IMR-90 (cell line): ENCODE measurements at regions not wholly inside any gene's neighbourhood (a gene's known extent, or its start where the extent isn't known, plus 50 kb on each side); places are given as distances from the start of the nearest gene placed in this dataset.

ENCODE experiments used
- ATAC-seq: fragments of 200-7000 bp; cut with Tn5 transposase; 2 replicates; pipeline ENCODE4 v1.9.1; 2020; ENCODE audit warnings: low read depth, mild to moderate bottlenecking, moderate library complexity
- BruUV-seq: library from RNA; stranded (reverse); fragments of 400-500 nt; replicated peaks from 2 replicates; lab custom pipeline; 2021; lab: Mats Ljungman, UMichigan
- CTCF ChIA-PET: fragments of 300-600 bp; formaldehyde crosslinking; extraction: SDS; loops from one replicate; lab custom pipeline; 2021; ENCODE audit warnings: antibody characterized with exemption; lab: Yijun Ruan, JAX
- POLR2A ChIA-PET: fragments of 300-600 bp; sonication (Branson Sonifier 250); formaldehyde crosslinking; loops from one replicate; lab custom pipeline; 2022; ENCODE audit warnings: antibody characterized with exemption; ENCODE audit not compliant: unreplicated experiment; lab: Charles Lee
- DNase-seq: peaks from one replicate; pipeline ENCODE4 v3.0.0; 2013
- H2AFZ ChIP-seq: replicated peaks from 2 replicates; pipeline ENCODE3; 2013; ENCODE audit warnings: low read length, mild to moderate bottlenecking; ENCODE audit not compliant: poor library complexity
- H2AK5ac ChIP-seq: 2 replicates; pipeline ENCODE4 v1.6.1; 2013; ENCODE audit warnings: low read depth, low read length, inconsistent platforms
- H2AK9ac ChIP-seq: replicated peaks from 2 replicates; pipeline ENCODE3; 2013; ENCODE audit warnings: mild to moderate bottlenecking, low read depth, low read length, moderate library complexity; ENCODE audit not compliant: poor library complexity
- H2BK120ac ChIP-seq: 2 replicates; pipeline ENCODE4 v1.6.1; 2013; ENCODE audit warnings: low read depth, low read length, inconsistent platforms
- H2BK15ac ChIP-seq: 3 replicates; pipeline ENCODE4 v1.6.1; 2013; ENCODE audit warnings: low read depth, low read length, inconsistent platforms
- H2BK20ac ChIP-seq: 2 replicates; pipeline ENCODE4 v1.6.1; 2013; ENCODE audit warnings: low read depth, mild to moderate bottlenecking, inconsistent platforms, low read length, moderate library complexity
- H2BK5ac ChIP-seq: 2 replicates; pipeline ENCODE4 v1.6.1; 2013; ENCODE audit warnings: mild to moderate bottlenecking, low read depth, low read length, inconsistent platforms; ENCODE audit not compliant: poor library complexity, severe bottlenecking
- H3K14ac ChIP-seq: replicated peaks from 2 replicates; pipeline ENCODE4 v1.6.1; 2013; ENCODE audit warnings: low read depth, low read length, inconsistent platforms
- H3K18ac ChIP-seq: 2 replicates; pipeline ENCODE4 v1.6.1; 2013; ENCODE audit warnings: low read depth, low read length, control low read depth
- H3K23ac ChIP-seq: 2 replicates; pipeline ENCODE4 v1.6.1; 2013; ENCODE audit warnings: low read depth, low read length, inconsistent platforms
- H3K27ac ChIP-seq: 2 replicates; pipeline ENCODE4 v1.5.1; 2013; ENCODE audit warnings: mild to moderate bottlenecking, control low read depth, low read length; ENCODE audit not compliant: insufficient read depth
- H3K27me3 ChIP-seq: 2 replicates; pipeline ENCODE4 v1.6.1; 2013; ENCODE audit warnings: low read length; ENCODE audit not compliant: control insufficient read depth, insufficient read depth
- H3K36me3 ChIP-seq: 2 replicates; pipeline ENCODE4 v1.6.1; 2013; ENCODE audit warnings: low read length, mixed read lengths; ENCODE audit not compliant: control insufficient read depth, insufficient read depth
- H3K4ac ChIP-seq: 2 replicates; pipeline ENCODE4 v1.6.1; 2013; ENCODE audit warnings: low read depth, low read length, inconsistent platforms
- H3K4me1 ChIP-seq: 2 replicates; pipeline ENCODE4 v1.6.1; 2013; ENCODE audit warnings: low read length, mixed read lengths; ENCODE audit not compliant: control insufficient read depth, insufficient read depth
- H3K4me2 ChIP-seq: 2 replicates; pipeline ENCODE4 v1.6.1; 2013; ENCODE audit warnings: low read depth, mild to moderate bottlenecking, control low read depth, low read length, moderate library complexity
- H3K4me3 ChIP-seq: 2 replicates; pipeline ENCODE4 v1.5.1; 2013; ENCODE audit warnings: low read depth, mild to moderate bottlenecking, control low read depth, low read length, moderate library complexity; ENCODE audit not compliant: insufficient read depth
- H3K56ac ChIP-seq: 2 replicates; pipeline ENCODE4 v1.6.1; 2013; ENCODE audit warnings: low read length, inconsistent platforms; ENCODE audit not compliant: insufficient read depth; ENCODE audit errors: extremely low read depth
- H3K79me1 ChIP-seq, 2 experiments: 2 replicates each; pipeline ENCODE4 v1.6.1; 2013; ENCODE audit warnings: low read length in 2 of 2, inconsistent platforms in 1 of 2, low read depth in 1 of 2
- H3K9ac ChIP-seq: 2 replicates; pipeline ENCODE4 v1.6.1; 2013; ENCODE audit warnings: low read depth, low read length, control low read depth
- H3K9me1 ChIP-seq: 2 replicates; pipeline ENCODE4 v1.6.1; 2013; ENCODE audit warnings: low read length, inconsistent platforms; ENCODE audit not compliant: insufficient read depth
- H3K9me3 ChIP-seq: 2 replicates; pipeline ENCODE4 v1.6.1; 2013; ENCODE audit warnings: low read length; ENCODE audit not compliant: control insufficient read depth, insufficient read depth
- H4K20me1 ChIP-seq: 2 replicates; pipeline ENCODE4 v1.6.1; 2013; ENCODE audit warnings: low read length, inconsistent platforms; ENCODE audit not compliant: insufficient read depth
- H4K5ac ChIP-seq: 2 replicates; pipeline ENCODE4 v1.6.1; 2013; ENCODE audit warnings: mild to moderate bottlenecking, low read depth, low read length, control low read depth
- H4K8ac ChIP-seq, 2 experiments: 2 replicates each; pipeline ENCODE4 v1.6.1; 2013; ENCODE audit warnings: low read depth in 2 of 2, low read length in 2 of 2, control low read depth in 1 of 2, inconsistent platforms in 1 of 2
- H4K91ac ChIP-seq: 2 replicates; pipeline ENCODE4 v1.6.1; 2013; ENCODE audit warnings: low read depth, low read length, inconsistent platforms; ENCODE audit not compliant: insufficient read depth
- BHLHE40 ChIP-seq: fragments of 150-350 bp; IDR thresholded peaks from 2 replicates; pipeline ENCODE4 v1.6.1; 2016; ENCODE audit warnings: mild to moderate bottlenecking, low read depth, low read length
- WGBS, 2 experiments: methylation state at CpG; one replicate each; pipeline versions ENCODE4 v1.1.5 to v1.1.7; 2013; ENCODE audit warnings: missing lambda C conversion rate in 2 of 2; ENCODE audit not compliant: insufficient read length in 1 of 2; ENCODE audit errors: extremely low coverage in 2 of 2; 5-methylcytosine and 5-hydroxymethylcytosine counted together
- dilution Hi-C: fragments of 300-500 bp; cut with HindIII; formaldehyde crosslinking; loops from one replicate; pipeline ENCODE4 v1.14.3; 2018; ENCODE audit warnings: low sequenced_read_pairs; ENCODE audit not compliant: unreplicated experiment
- in situ Hi-C: fragments of 300-500 bp; cut with MboI; formaldehyde crosslinking; loops from 3 replicates; pipeline ENCODE4 v1.14.3; 2019; ENCODE audit warnings: low sequenced_read_pairs, inconsistent platforms, mixed read lengths
- intact Hi-C: fragments of 100-400 bp; cut with micrococcal nuclease; formaldehyde crosslinking; loops from 2 replicates; pipeline ENCODE4 v1.10.0; 2022

- H3K79me1 ChIP-seq, result no peaks in the 10 kb centered on the region
- no peak overlapping the region for H2BK15ac ChIP-seq
- BruUV-seq, result no TSS peak
- H3K56ac ChIP-seq, result no peak overlapping the region
- no peak overlapping the region for H3K27ac ChIP-seq
- H3K36me3 ChIP-seq, result no peaks in the 10 kb centered on the region
- no peak overlapping the region for H3K23ac ChIP-seq
- no peaks in the 10 kb centered on the region for H4K20me1 ChIP-seq
- no peak overlapping the region for H3K9ac ChIP-seq
- no peak overlapping the region for H2BK120ac ChIP-seq
- dilution Hi-C loops (no loop called here), intact Hi-C loops (no loop called here), in situ Hi-C loops (no loop called here)
- no peaks in the 10 kb centered on the region for H3K4me1 ChIP-seq
- H3K14ac ChIP-seq, result no peak overlapping the region
- ChIA-PET CTCF (no interaction called here), POLR2A (no interaction called here)
- no peak overlapping the region for H2AK9ac ChIP-seq
- no peak overlapping the region for H2BK5ac ChIP-seq
- 64% methylated on average over 3 of the region's 4 CpGs; no CpG with 5 or more reads in 1 of the 2 experiments for WGBS, 2 experiments
- H3K4me3 ChIP-seq, result no peak overlapping the region
- no peak for DNase-seq
- H4K8ac ChIP-seq, result no peak overlapping the region
- no peak overlapping the region for H4K5ac ChIP-seq
- H2BK20ac ChIP-seq, result no peak overlapping the region
- H3K4me2 ChIP-seq, result no peak overlapping the region
- H2AFZ ChIP-seq, result no peak overlapping the region
- ATAC-seq, result no peak
- no peak for TF ChIP-seq BHLHE40
- H3K9me1 ChIP-seq, result no peaks in the 10 kb centered on the region
- no peaks in the 10 kb centered on the region for H3K9me3 ChIP-seq
- H3K4ac ChIP-seq, result no peak overlapping the region
- no peak overlapping the region for H2AK5ac ChIP-seq
- no peak overlapping the region for H3K18ac ChIP-seq
- H3K27me3 ChIP-seq, result no peaks in the 10 kb centered on the region
- H4K91ac ChIP-seq, result no peak overlapping the region
These were observed 347.1 kb upstream of the FAM98A start for GRCh38 chr2:33946193-33946592.
